ENCODE measurements at regions not wholly inside any gene's neighbourhood (a gene's known extent, or its start where the extent isn't known, plus 50 kb on each side); places are given as distances from the start of the nearest gene placed in this dataset.

DNA sequence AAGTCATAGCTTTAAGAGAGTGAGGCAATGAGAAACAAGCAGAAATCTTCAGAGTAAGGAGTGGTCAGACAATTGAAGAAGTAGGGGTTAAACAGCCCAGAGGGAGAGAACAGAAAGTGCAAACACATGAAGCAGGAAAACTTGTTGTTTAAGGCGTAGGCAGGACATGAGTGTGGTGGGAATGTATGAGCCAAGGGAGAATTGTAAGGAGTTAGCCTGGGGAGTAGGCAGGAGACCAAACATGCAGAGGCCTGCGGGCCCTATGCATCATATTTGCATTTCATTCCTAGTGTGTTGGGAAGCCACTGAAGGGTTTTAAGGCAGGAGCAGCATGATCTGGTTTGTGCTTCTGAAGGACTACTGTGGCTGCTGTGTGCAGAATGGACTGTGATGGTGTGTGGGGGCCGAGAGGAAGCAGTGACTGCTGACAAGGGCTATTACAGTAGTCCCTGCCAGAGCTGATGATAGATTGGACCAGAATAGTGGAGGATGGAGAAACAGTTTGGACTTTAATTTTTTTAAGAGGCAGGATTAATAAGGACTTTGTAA is 179.9 kb upstream of the C11orf87 start:
- DNase-seq (ENCODE audit: insufficient read length, low spot score) (no peak), FAIRE-seq (no peak)
- TF ChIP-seq, protein P1, sequence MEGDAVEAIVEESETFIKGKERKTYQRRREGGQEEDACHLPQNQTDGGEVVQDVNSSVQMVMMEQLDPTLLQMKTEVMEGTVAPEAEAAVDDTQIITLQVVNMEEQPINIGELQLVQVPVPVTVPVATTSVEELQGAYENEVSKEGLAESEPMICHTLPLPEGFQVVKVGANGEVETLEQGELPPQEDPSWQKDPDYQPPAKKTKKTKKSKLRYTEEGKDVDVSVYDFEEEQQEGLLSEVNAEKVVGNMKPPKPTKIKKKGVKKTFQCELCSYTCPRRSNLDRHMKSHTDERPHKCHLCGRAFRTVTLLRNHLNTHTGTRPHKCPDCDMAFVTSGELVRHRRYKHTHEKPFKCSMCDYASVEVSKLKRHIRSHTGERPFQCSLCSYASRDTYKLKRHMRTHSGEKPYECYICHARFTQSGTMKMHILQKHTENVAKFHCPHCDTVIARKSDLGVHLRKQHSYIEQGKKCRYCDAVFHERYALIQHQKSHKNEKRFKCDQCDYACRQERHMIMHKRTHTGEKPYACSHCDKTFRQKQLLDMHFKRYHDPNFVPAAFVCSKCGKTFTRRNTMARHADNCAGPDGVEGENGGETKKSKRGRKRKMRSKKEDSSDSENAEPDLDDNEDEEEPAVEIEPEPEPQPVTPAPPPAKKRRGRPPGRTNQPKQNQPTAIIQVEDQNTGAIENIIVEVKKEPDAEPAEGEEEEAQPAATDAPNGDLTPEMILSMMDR (IDR thresholded peaks at IDR 0.05; ENCODE audit: insufficient read depth, missing control alignments) = no peak

DNA sequence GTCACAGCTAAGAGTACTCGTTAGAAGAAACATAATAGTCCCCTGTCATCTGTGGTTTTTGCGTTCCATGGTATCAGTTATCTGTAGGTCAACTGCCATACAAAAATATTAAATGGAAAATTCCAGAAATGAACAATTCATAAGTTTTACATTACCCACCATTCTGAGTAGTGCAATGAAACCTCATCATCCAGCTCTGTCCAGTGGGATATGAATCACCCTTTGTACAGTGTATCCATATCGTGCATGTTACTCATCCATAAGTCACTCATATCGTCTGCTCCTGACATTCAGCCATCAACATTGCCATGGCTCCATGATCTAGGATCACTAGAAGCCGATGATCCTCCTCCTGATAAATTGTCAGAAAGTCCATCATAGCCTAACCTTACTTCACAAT is 174.9 kb upstream of the C11orf87 start:
- FAIRE-seq (no peak), DNase-seq (ENCODE audit: insufficient read length, low spot score) (no peak)
- TF ChIP-seq, protein P1 (IDR thresholded peaks at IDR 0.05; ENCODE audit: insufficient read depth, missing control alignments) = no peak

DNA sequence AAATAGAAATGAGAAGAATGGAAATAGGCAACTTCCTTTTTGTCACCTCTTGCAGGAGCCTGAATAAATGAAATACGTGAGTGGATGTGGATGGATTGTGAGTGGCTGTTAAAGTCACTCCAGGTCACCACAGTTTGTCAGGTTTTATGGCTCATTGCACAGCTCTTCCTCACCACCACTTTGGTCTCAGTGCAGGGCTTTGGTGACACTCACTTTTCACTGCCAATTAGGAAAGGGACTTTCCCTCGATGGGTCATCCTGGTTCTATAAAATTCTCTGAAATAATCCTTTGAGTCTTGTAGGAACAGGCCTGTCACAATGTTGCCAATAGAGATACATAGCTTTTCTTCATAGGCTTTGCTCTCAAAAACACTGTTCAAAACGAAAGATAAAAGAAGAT is 172.4 kb upstream of the C11orf87 start:
- FAIRE-seq (no peak), DNase-seq (ENCODE audit: insufficient read length, low spot score) (no peak)
- TF ChIP-seq, protein P1 (IDR thresholded peaks at IDR 0.05; ENCODE audit: insufficient read depth, missing control alignments) = no peak

DNA sequence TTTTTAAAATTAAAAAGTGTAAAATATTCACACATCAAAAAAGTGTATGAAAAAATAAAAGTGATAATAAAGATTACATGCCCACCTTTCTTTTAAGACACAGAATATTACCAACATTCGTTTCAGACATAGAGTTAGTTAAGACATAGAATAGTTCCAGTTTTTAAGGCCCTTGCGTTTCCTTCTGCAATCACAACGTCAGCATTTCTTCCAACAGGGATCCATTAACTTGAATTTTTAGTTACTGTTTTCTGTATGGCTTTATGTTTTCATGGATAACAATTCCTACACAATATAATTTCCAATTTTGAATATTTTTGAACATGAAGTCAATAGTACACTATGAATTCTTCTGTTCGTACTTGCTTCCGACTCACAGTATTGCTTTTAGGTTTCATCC is 170.8 kb upstream of the C11orf87 start:
- FAIRE-seq = no peak
- no peak for DNase-seq (ENCODE audit: insufficient read length, low spot score)
- TF ChIP-seq, protein P1 (IDR thresholded peaks at IDR 0.05; ENCODE audit: insufficient read depth, missing control alignments) = no peak

DNA sequence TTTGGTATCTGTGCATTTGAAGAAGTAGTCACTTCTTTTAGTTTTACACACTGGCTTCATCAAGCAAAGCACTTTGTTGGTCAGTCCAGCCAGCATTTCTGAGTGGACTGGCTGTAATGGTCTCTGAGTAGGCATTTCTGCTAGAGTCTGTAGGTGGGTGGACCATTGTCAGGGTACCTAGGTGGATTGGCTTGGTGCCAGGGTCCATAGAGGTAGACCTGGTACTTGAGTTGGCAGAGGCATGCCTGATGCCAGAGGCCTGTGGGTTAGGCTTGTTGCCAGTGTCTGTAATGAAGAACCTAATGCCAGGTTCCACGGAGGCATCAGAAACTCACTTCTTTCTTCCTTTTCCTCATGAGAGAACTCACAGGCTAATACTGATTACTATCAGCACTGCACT is 157.9 kb upstream of the C11orf87 start:
- TF ChIP-seq, protein P1 (IDR thresholded peaks at IDR 0.05; ENCODE audit: insufficient read depth, missing control alignments) = no peak
- no peak for DNase-seq (ENCODE audit: insufficient read length, low spot score)
- no peak for FAIRE-seq

DNA sequence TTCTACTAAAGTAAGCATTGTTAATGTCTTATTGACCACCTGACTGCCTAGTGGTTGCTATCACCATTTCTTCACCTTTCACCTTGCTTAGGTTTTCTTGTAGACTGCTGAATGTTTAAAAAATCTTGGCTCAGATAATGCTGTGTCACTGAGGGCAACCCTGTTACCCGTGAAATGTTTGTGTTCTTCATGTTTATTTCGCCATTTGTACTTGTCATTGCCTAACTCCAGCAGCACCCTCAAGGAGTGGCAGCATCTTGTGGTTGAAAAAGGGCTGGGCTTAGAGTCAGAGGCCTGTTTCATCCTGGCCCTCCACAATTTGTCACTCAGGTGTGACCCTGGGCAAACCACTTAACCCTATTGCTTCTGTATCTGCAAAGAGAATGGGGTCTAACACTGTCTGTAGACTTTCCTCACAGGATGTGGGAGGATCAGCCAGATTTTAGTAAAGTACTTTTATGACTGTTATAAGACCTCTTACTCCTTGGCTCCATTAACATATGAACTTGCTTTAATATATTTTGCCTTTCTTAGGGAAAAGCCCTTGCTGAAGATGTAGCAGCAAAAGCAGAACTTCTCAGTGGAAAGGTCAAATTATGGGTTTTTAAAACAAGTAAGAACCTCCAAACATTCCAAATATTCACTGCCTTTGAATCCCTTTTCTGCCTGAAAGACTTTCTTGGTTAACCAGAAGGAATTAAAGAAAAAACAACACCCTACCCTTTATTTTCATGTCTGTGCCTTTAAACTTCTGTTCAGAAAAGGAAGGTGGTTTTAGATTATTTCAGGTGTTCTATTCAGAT is 154.5 kb upstream of the C11orf87 start:
- DNase-seq (ENCODE audit: insufficient read length, low spot score) (no peak), FAIRE-seq (no peak)
- TF ChIP-seq, protein P1 (IDR thresholded peaks at IDR 0.05; ENCODE audit: insufficient read depth, missing control alignments) = no peak

DNA sequence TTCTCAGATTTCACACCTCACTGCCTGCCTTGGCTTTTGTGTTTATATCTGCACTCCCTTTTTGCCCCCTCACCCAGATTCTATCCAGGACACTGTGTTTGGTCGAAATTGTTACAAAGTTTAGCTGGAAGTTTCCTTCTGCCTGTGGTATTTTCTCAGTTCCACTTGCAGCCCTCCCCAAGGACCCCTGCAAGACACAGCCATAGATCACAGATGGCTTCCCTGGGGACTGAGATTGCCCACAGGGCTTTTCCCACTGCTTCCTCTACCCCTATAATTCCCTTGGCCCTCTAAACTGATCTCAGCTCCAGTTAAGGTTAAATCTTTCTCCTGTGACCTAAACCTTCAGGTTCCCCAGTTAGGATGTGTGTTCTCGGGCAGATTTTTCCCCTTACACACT is 146.1 kb upstream of the C11orf87 start:
- no peak for DNase-seq (ENCODE audit: insufficient read length, low spot score)
- TF ChIP-seq, protein P1 (IDR thresholded peaks at IDR 0.05; ENCODE audit: insufficient read depth, missing control alignments) = no peak
- no peak for FAIRE-seq

All from D721Med (cell line).